ENCODE measurements at regions not wholly inside any gene's neighbourhood (a gene's known extent, or its start where the extent isn't known, plus 50 kb on each side); places are given as distances from the start of the nearest gene placed in this dataset.

GRCh38 chr3:116563351-116563750 lies 118.1 kb upstream of the LSAMP start:
- TF ChIP-seq, protein P1, sequence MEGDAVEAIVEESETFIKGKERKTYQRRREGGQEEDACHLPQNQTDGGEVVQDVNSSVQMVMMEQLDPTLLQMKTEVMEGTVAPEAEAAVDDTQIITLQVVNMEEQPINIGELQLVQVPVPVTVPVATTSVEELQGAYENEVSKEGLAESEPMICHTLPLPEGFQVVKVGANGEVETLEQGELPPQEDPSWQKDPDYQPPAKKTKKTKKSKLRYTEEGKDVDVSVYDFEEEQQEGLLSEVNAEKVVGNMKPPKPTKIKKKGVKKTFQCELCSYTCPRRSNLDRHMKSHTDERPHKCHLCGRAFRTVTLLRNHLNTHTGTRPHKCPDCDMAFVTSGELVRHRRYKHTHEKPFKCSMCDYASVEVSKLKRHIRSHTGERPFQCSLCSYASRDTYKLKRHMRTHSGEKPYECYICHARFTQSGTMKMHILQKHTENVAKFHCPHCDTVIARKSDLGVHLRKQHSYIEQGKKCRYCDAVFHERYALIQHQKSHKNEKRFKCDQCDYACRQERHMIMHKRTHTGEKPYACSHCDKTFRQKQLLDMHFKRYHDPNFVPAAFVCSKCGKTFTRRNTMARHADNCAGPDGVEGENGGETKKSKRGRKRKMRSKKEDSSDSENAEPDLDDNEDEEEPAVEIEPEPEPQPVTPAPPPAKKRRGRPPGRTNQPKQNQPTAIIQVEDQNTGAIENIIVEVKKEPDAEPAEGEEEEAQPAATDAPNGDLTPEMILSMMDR (IDR thresholded peaks at IDR 0.05; ENCODE audit: borderline replicate concordance, extremely low read depth, low read length, poor library complexity, severe bottlenecking) = no peak
- no peak for TF ChIP-seq EZH2 (IDR thresholded peaks at IDR 0.05; ENCODE audit: borderline replicate concordance, low read depth, low read length, severe bottlenecking)

Data from DND-41 (cell line).